Activated CD4-positive, alpha-beta memory T cell treated with anti-CD3 and anti-CD28 coated beads, Interleukin-2, amount 10 ng/mL, durations not matched to agents 7 days and 5 days (primary cell): ENCODE measurements at regions not wholly inside any gene's neighbourhood (a gene's known extent, or its start where the extent isn't known, plus 50 kb on each side); places are given as distances from the start of the nearest gene placed in this dataset.

ENCODE experiments used
- CTCF ChIA-PET: fragments of 350-600 bp; sonication (Branson Sonifier 250); formaldehyde crosslinking; loops from one replicate; lab custom pipeline; 2021; ENCODE audit warnings: antibody characterized with exemption, inconsistent platforms; lab: Charles Lee
- POLR2A ChIA-PET: fragments of 350-600 bp; sonication (Branson Sonifier 250); formaldehyde crosslinking; loops from one replicate; lab custom pipeline; 2021; ENCODE audit warnings: antibody characterized with exemption; lab: Charles Lee
- DNase-seq: peaks from one replicate; pipeline ENCODE4 v3.0.0-alpha.2; 2020
- H3K27ac Mint-ChIP-seq: one replicate; pipeline ENCODE4 v1.8.0; 2021; ENCODE audit warnings: mild to moderate bottlenecking, mixed read lengths
- H3K27me3 Mint-ChIP-seq: one replicate; pipeline ENCODE4 v1.8.0; 2021; ENCODE audit warnings: mixed read lengths
- H3K36me3 Mint-ChIP-seq: one replicate; pipeline ENCODE4 v1.8.0; 2021; ENCODE audit warnings: low read depth, mixed read lengths
- H3K4me1 Mint-ChIP-seq: one replicate; pipeline ENCODE4 v1.8.0; 2021; ENCODE audit warnings: mixed read lengths
- H3K4me3 Mint-ChIP-seq: one replicate; pipeline ENCODE4 v1.8.0; 2021; ENCODE audit warnings: mild to moderate bottlenecking, mixed read lengths
- H3K9me3 Mint-ChIP-seq: one replicate; pipeline ENCODE4 v1.8.0; 2021; ENCODE audit warnings: mixed read lengths

GRCh38 chr2:42108852-42109251 is 60.3 kb upstream of the EML4 start:
- peaks cover 3% of the 10 kb centered on the region for H3K4me1 Mint-ChIP-seq
- ChIA-PET CTCF (interaction anchor here (1.1 to 1.2 kb wide), 2 partner anchors 12 to 20 kb away, joined by 4 read pairs; no protein-coding TSS in a partner anchor), POLR2A (interaction anchor here (1.1 to 11.2 kb wide), 4 partner anchors 10 to 63 kb away, joined by 3 to 240 read pairs (median 88); no protein-coding TSS in a partner anchor)
- H3K36me3 Mint-ChIP-seq: no peaks in the 10 kb centered on the region
- no peaks in the 10 kb centered on the region for H3K27me3 Mint-ChIP-seq
- no peak overlapping the region for H3K27ac Mint-ChIP-seq
- H3K4me3 Mint-ChIP-seq: no peak overlapping the region
- DNase-seq: no peak
- H3K9me3 Mint-ChIP-seq: no peaks in the 10 kb centered on the region

- H3K4me3 Mint-ChIP-seq: no peak overlapping the region
- no peak for DNase-seq
- H3K4me1 Mint-ChIP-seq: peaks cover 11% of the 10 kb centered on the region
- H3K9me3 Mint-ChIP-seq: no peaks in the 10 kb centered on the region
- no peak overlapping the region for H3K27ac Mint-ChIP-seq
- H3K27me3 Mint-ChIP-seq: no peaks in the 10 kb centered on the region
- CTCF ChIA-PET: interaction anchor here (1.2 kb wide), 1 partner anchor 14 kb away, joined by 4 read pairs; no protein-coding TSS in a partner anchor
- POLR2A ChIA-PET: interaction anchor here (0.6 to 7.3 kb wide), 5 partner anchors 9 to 123 kb away, joined by 3 to 169 read pairs (median 3); no protein-coding TSS in a partner anchor
- H3K36me3 Mint-ChIP-seq: no peaks in the 10 kb centered on the region
Observed at GRCh38 chr2:42109959-42110640, 59.1 kb upstream of the EML4 start.

- Mint-ChIP-seq H3K4me3 (no peak overlapping the region), H3K27ac (no peak overlapping the region), H3K27me3 (no peaks in the 10 kb centered on the region), H3K36me3 (no peaks in the 10 kb centered on the region), H3K4me1 (peaks cover 11% of the 10 kb centered on the region), H3K9me3 (no peaks in the 10 kb centered on the region)
- no peak for DNase-seq
- ChIA-PET POLR2A (interaction anchor here (0.6 to 7.3 kb wide), 3 partner anchors 13 to 122 kb away, joined by 3 to 169 read pairs (median 3); no protein-coding TSS in a partner anchor), CTCF (no interaction called here)
Observed at GRCh38 chr2:42110641-42111322, 58.4 kb upstream of the EML4 start.

- ChIA-PET POLR2A (interaction anchor here (1.0 kb wide), 1 partner anchor 247 kb away, joined by 3 read pairs; no protein-coding TSS in a partner anchor), CTCF (no interaction called here)
- Mint-ChIP-seq H3K4me1 (peaks cover 17% of the 10 kb centered on the region), H3K36me3 (no peaks in the 10 kb centered on the region), H3K4me3 (no peak overlapping the region), H3K27me3 (no peaks in the 10 kb centered on the region), H3K27ac (no peak overlapping the region), H3K9me3 (no peaks in the 10 kb centered on the region)
- DNase-seq: no peak
Observed at GRCh38 chr2:42112418-42112817, 56.7 kb upstream of the EML4 start.

- H3K27ac Mint-ChIP-seq: no peak overlapping the region
- DNase-seq: no peak
- peaks cover 28% of the 10 kb centered on the region for H3K4me1 Mint-ChIP-seq
- no peak overlapping the region for H3K4me3 Mint-ChIP-seq
- ChIA-PET CTCF (no interaction called here), POLR2A (interaction anchor here (1.0 to 6.8 kb wide), 4 partner anchors 7 to 246 kb away, joined by 3 to 63 read pairs (median 5); no protein-coding TSS in a partner anchor)
- no peaks in the 10 kb centered on the region for H3K36me3 Mint-ChIP-seq
- no peaks in the 10 kb centered on the region for H3K27me3 Mint-ChIP-seq
- H3K9me3 Mint-ChIP-seq: no peaks in the 10 kb centered on the region
Observed at GRCh38 chr2:42113452-42113851, 55.7 kb upstream of the EML4 start.

- CTCF ChIA-PET: interaction anchor here (1.5 kb wide), 1 partner anchor 15 kb away, joined by 6 read pairs; no protein-coding TSS in a partner anchor
- no peaks in the 10 kb centered on the region for H3K9me3 Mint-ChIP-seq
- no peak overlapping the region for H3K4me3 Mint-ChIP-seq
- DNase-seq: no peak
- H3K27me3 Mint-ChIP-seq: no peaks in the 10 kb centered on the region
- POLR2A ChIA-PET: interaction anchor here (1.3 to 6.8 kb wide), 4 partner anchors 8 to 19 kb away, joined by 3 to 63 read pairs (median 6); no protein-coding TSS in a partner anchor
- H3K36me3 Mint-ChIP-seq: no peaks in the 10 kb centered on the region
- peaks cover 32% of the 10 kb centered on the region for H3K4me1 Mint-ChIP-seq
- H3K27ac Mint-ChIP-seq: no peak overlapping the region
Observed at GRCh38 chr2:42114091-42114490, 55.1 kb upstream of the EML4 start.

- no peaks in the 10 kb centered on the region for H3K27me3 Mint-ChIP-seq
- POLR2A ChIA-PET: interaction anchor here (1.2 to 6.8 kb wide), 3 partner anchors 9 to 20 kb away, joined by 4 to 63 read pairs (median 6); no protein-coding TSS in a partner anchor
Observed at GRCh38 chr2:42115588-42115987, 53.6 kb upstream of the EML4 start.

GRCh38 chr2:42116195-42117181 is 52.7 kb upstream of the EML4 start:
- Mint-ChIP-seq H3K4me3 (no peak overlapping the region), H3K9me3 (peaks cover under 1% of the 10 kb centered on the region), H3K27me3 (no peaks in the 10 kb centered on the region), H3K4me1 (peaks cover 34% of the 10 kb centered on the region), H3K36me3 (peaks cover 4% of the 10 kb centered on the region), H3K27ac (no peak overlapping the region)
- DNase-seq: no peak
- POLR2A ChIA-PET: interaction anchor here (1.2 to 6.8 kb wide), 5 partner anchors 10 to 55 kb away, joined by 4 to 63 read pairs (median 12); no protein-coding TSS in a partner anchor
- CTCF ChIA-PET: interaction anchor here (0.7 to 1.2 kb wide), 2 partner anchors 10 to 11 kb away, joined by 3 to 4 read pairs; no protein-coding TSS in a partner anchor

More at GRCh38 chr2:42115588-42115987, 53.6 kb upstream of the EML4 start:
- Mint-ChIP-seq H3K27ac (no peak overlapping the region), H3K9me3 (no peaks in the 10 kb centered on the region), H3K36me3 (no peaks in the 10 kb centered on the region), H3K4me3 (no peak overlapping the region), H3K4me1 (peaks cover 34% of the 10 kb centered on the region)
- CTCF ChIA-PET: interaction anchor here (0.7 to 1.5 kb wide), 2 partner anchors 13 to 229 kb away, joined by 3 to 6 read pairs; no protein-coding TSS in a partner anchor
- no peak for DNase-seq

GRCh38 chr2:42117182-42117579 is 52.0 kb upstream of the EML4 start:
- Mint-ChIP-seq H3K36me3 (peaks cover 10% of the 10 kb centered on the region), H3K9me3 (peaks cover 6% of the 10 kb centered on the region), H3K4me3 (no peak overlapping the region), H3K27me3 (no peaks in the 10 kb centered on the region), H3K27ac (no peak overlapping the region), H3K4me1 (peaks cover 38% of the 10 kb centered on the region)
- ChIA-PET POLR2A (interaction anchor here (1.3 to 6.8 kb wide), 6 partner anchors 11 to 54 kb away, joined by 4 to 63 read pairs (median 13); no protein-coding TSS in a partner anchor), CTCF (interaction anchor here (1.2 to 2.7 kb wide), 2 partner anchors 11 to 12 kb away, joined by 3 to 10 read pairs; no protein-coding TSS in a partner anchor)
- DNase-seq: no peak

GRCh38 chr2:42117923-42118753 is 51.0 kb upstream of the EML4 start:
- no peaks in the 10 kb centered on the region for H3K27me3 Mint-ChIP-seq
- peaks cover 38% of the 10 kb centered on the region for H3K4me1 Mint-ChIP-seq
- no peak for DNase-seq
- POLR2A ChIA-PET: interaction anchor here (1.0 to 6.8 kb wide), 7 partner anchors 9 to 53 kb away, joined by 3 to 63 read pairs (median 12); no protein-coding TSS in a partner anchor
- H3K9me3 Mint-ChIP-seq: peaks cover 7% of the 10 kb centered on the region
- peak overlapping the region; percentile 60 for H3K27ac Mint-ChIP-seq
- CTCF ChIA-PET: interaction anchor here (1.3 to 2.7 kb wide), 2 partner anchors 10 to 12 kb away, joined by 4 to 10 read pairs; no protein-coding TSS in a partner anchor
- no peak overlapping the region for H3K4me3 Mint-ChIP-seq
- H3K36me3 Mint-ChIP-seq: peaks cover 12% of the 10 kb centered on the region
